ENCODE measurements at regions not wholly inside any gene's neighbourhood (a gene's known extent, or its start where the extent isn't known, plus 50 kb on each side); places are given as distances from the start of the nearest gene placed in this dataset.

GRCh38 chr3:46146548-46146947 lies 61.6 kb downstream of the CCR1 start:
- peak; percentile 82 to 88 for ATAC-seq

DNA sequence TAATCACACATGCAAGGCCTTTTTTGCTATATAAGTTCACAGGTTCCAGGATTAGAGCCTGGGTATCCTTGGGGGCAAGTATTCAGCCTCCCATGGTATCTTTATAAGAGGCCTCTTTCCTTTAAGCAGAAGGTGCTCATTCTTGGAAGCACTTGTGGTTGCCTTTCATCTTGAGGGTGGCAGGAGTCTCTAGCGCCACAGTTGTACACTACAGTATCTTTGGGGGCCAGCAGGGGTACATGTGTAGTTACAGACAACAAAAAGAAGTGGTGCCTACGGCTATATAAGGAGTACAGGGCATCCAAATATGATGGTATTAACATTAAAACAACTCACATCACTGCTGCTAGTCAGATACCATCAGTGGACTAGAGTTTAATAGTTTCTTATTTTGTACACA lies 62.1 kb downstream of the CCR1 start:
- peak in 1 of 2 donors; percentile 21 for ATAC-seq

GRCh38 chr3:46145147-46145546 lies 63.0 kb downstream of the CCR1 start:
- ATAC-seq = no peak

DNA sequence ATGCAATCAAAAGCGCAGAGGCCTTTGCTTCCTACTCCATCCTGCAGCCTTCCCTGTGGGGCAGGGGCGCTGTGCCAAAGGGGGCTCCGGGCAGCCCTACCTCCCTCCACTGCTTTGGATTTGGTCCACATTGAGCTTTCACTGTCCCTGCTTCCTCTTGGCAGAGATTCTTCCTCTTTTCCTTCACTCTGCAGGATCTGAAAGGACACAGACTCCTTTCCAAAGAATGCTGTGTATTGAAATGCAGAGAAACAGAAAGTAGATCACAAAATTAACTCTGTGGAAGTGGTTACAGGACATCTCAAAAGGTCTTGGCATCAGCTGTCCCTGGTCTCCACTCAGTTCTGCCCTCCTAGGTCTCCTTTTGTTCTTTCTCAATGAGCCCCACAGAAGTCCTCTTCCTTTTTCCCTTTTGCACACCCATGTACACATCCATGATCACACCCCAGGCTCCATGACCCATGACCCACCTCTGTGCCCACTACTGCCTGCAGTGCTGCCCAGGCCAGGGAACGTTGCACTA lies 64.1 kb downstream of the CCR1 start:
- no peak for ATAC-seq

- no peak for ATAC-seq
These were observed 66.3 kb downstream of the CCR1 start for GRCh38 chr3:46141813-46142212.

- ATAC-seq = no peak
These were observed 69.5 kb downstream of the CCR1 start for GRCh38 chr3:46138581-46138980.

- ATAC-seq = no peak
These were observed 72.6 kb downstream of the CCR1 start for GRCh38 chr3:46135475-46135874.

DNA sequence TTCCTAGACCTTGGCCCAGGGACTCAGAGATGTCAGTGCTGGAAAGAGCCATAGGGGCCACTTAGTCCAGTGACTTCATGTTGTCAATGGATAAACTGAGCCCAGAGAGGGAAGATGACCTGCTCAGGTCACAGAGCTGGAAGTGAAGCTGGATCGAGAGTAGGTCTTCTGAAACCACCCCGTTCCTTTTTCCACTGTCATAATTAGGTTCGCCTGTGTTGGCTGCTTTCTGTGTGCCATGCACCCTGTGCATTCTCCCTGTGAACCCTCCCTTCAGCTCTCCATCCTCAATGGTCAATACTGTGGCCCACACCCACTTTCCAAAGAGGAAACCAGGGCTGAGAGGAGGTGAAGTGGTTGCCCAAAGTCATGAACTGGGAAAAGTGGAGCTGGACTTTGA lies 74.8 kb downstream of the CCR1 start:
- no peak for ATAC-seq

- ATAC-seq = no peak
These were observed 75.5 kb downstream of the CCR1 start for GRCh38 chr3:46132565-46132964.

GRCh38 chr3:46131884-46132450 lies 76.1 kb downstream of the CCR1 start:
- no peak for ATAC-seq

GRCh38 chr3:46130631-46131310 lies 77.3 kb downstream of the CCR1 start:
- ATAC-seq = no peak

GRCh38 chr3:46129588-46130272 lies 78.4 kb downstream of the CCR1 start:
- ATAC-seq = no peak

GRCh38 chr3:46127503-46127902 lies 80.6 kb downstream of the CCR1 start:
- ATAC-seq = no peak

GRCh38 chr3:46124216-46125177 lies 83.6 kb downstream of the CCR1 start:
- ATAC-seq = no peak

DNA sequence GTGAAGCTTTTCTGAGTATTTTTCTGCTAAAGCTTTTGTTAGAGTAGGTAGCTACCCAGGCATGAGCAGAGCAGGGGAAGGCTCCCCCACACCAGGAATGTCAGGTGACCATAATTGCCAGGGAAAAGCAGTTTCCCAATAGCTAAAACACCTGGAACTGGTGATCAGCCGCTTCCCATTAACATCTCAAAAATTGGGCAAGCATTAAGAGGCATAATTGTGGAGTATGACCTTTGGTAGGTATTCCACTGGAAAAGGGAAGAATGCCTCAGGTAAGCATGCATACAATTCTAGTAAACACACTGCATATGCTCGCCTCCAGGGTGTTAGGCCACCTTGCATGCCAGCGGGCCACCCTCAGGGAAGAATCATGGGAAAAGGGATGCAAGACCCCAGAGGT lies 84.5 kb downstream of the CCR1 start:
- no peak for ATAC-seq

DNA sequence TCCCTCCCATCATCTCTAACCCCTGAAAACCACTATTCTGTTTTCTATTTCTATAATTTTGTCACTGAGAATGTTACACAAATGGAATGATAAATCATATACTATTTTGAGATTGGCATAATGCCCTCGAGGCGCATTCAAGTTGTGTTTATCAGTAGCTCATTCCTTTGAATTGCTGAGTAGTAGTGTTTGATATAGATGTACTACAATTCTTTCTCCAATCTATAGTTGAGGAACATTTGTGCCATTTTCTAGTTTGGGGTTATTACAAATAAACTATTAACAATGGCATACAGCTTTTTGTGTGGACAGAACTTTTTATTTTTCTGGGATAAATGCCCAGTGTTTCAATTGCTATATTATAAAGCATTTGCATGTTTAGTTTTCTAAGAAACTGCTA lies 86.0 kb downstream of the CCR1 start:
- ATAC-seq = no peak

DNA sequence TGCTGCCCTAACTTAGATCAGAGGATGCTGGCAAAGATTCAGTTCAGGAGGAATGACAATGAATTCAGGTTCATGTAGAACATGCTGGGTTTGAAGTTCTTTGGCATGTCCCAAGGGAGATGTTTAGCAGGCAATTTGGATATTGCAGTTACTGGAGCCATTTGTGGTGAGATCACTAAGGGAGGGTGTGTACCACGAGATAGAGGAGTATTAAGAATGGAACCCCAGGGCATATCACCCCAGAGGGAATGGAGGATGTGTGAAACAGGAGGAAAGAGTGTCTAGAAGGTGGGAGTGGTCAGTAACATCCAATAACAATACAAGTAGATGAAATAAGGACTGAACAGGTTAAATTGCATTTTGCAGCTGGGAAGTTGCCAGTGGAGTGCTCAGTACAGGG lies 87.1 kb downstream of the CCR1 start:
- no peak for ATAC-seq

DNA sequence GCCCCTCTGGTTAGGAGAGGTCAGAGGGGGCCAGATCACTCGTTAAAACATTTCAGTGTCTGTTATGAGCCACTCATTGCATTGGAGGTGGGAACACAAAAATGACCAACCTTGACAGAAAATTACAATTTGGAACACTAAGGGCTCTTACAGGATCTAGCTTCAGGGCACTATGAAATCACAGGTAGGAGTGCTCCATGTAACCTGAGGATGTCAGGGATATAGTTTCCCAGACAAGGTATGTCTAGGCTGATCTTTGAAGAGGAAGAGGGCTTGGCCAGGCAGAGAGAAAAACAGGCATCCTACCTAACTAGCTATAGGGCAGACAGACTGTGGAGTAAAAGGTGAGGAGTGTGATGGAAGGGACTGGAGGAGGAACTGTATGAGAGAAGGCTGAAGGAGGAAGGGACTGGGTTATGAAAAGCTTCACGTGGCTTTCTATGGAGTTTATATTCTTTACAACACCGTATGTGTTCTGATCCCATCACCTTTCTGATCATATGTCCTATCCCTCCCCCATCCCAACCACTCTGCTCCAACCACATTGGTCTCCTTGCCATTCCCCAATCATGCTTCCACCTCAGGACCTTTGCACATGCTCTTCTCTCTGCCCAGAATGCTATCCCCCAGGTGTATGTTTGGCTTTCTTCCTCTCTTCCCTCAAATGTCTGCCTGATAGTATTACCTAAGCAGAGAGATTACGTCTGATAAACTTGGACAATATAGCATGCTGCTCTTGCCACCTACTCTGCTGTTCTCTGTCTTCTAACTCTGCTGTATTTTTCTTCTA lies 88.2 kb downstream of the CCR1 start:
- ATAC-seq = no peak

DNA sequence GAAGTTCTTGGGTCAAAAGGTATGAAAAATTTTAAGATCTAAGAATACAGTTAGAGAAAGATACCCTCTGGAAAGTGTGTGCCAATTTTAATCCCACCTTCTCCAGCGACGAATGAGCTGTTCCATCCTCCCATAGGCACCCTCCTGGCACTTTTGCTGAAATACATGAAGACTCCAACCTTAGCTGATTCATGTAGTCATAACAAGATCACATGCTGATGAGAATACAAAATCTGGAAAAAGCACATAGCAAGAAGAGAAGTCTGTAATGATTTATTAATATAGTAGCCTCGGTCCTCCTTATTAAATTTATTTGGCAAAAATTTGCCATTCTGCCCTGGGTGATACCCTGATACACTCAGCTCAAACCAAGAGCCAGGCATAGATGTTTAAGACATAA lies 88.9 kb downstream of the CCR1 start:
- no peak for ATAC-seq

- ATAC-seq = no peak
These were observed 89.7 kb upstream of the XCR1 start for GRCh38 chr3:46116996-46117395.

GRCh38 chr3:46114323-46114988 lies 87.2 kb upstream of the XCR1 start:
- ATAC-seq = no peak
